ENCODE measurements at regions not wholly inside any gene's neighbourhood (a gene's known extent, or its start where the extent isn't known, plus 50 kb on each side); places are given as distances from the start of the nearest gene placed in this dataset.

DNA sequence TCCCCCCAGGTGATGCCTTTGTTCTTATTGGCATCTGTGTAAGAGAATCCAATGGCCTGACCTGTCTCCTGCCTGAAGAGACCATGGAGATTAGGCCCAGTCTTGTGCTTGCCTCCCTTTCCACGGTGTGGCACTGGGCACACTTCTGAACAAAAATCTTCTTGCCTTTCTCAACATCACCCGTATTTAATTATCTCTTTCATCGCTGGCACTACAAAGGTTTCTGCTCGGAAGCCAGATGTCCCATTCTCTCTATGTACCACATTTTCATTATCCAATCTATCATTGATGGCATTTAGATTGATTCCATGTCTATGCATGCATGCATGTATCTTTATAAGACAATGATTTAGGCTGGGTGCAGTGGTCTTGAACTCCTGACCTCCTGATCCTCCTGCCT, 74.3 kb downstream of the SLC25A15 start:
- H3K4me3 Mint-ChIP-seq: no peak overlapping the region
- H3K27me3 Mint-ChIP-seq: no peaks in the 10 kb centered on the region
- peaks cover 5% of the 10 kb centered on the region for H3K9me3 Mint-ChIP-seq
- ATAC-seq (ENCODE audit: low read depth) (no peak), DNase-seq (no peak)
- H3K36me3 Mint-ChIP-seq: peaks cover 5% of the 10 kb centered on the region
- POLR2A ChIA-PET: no interaction called here
- H3K4me1 Mint-ChIP-seq: no peaks in the 10 kb centered on the region
- H3K27ac Mint-ChIP-seq: no peak overlapping the region

DNA sequence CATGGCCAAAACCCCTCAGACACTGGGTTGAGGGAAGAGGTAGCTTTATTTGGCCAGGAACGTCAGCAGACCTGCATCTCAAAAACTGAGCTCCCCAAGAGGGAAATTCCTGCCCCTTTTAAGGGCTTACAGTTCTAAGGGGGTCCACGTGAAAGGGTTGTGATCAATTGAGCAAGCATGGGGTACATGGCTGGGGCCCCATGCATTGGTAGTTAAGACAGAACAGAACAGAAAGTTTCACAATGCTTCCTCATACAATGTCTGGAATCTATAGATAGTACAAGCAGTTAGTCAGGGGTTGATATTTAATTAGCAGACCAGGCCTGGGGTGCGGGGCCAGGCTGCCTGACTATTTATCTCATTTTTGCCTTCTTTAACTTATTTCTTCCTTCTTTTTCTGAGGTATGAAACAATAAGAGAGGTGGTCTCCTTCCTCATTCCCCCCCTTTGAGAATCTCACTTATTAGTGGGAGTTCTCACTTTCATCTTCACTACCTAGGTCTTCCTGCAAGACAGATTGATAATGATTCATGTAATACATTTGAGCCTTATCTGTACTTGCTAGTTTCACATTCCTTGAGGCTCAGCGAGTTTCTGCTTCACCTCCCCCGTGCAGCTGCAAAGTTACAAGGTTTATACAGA, 84.8 kb downstream of the SLC25A15 start:
- no peaks in the 10 kb centered on the region for H3K27me3 Mint-ChIP-seq
- H3K27ac Mint-ChIP-seq: no peak overlapping the region
- H3K36me3 Mint-ChIP-seq: peaks cover 60% of the 10 kb centered on the region
- H3K9me3 Mint-ChIP-seq: peaks cover 25% of the 10 kb centered on the region
- H3K4me1 Mint-ChIP-seq: no peaks in the 10 kb centered on the region
- no peak for DNase-seq
- POLR2A ChIA-PET: no interaction called here
- no peak overlapping the region for H3K4me3 Mint-ChIP-seq
- no peak for ATAC-seq (ENCODE audit: low read depth)

DNA sequence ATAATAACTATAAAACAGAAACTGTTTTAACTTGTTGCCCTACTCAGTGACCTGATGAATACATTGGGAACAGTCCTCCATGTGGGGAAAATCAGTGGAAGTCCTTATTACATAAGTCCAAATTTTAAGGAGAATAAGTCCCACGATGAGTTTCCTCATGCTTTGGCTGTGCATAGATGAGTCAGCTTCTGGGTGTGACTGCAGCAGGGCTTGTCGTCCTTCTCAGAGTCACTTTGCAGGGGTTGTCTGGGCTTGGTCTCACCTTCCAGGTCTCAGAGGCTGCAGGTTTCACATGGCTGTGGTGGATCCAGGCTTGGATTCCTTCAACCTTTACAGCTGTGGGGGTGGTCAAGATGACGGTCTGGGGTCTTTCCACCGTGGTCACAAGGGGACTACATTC, 85.6 kb downstream of the SLC25A15 start:
- Mint-ChIP-seq H3K36me3 (peaks cover 67% of the 10 kb centered on the region), H3K4me3 (no peak overlapping the region), H3K4me1 (no peaks in the 10 kb centered on the region), H3K9me3 (peaks cover 29% of the 10 kb centered on the region), H3K27ac (no peak overlapping the region), H3K27me3 (no peaks in the 10 kb centered on the region)
- DNase-seq: no peak
- POLR2A ChIA-PET: no interaction called here
- ATAC-seq (ENCODE audit: low read depth): no peak

DNA sequence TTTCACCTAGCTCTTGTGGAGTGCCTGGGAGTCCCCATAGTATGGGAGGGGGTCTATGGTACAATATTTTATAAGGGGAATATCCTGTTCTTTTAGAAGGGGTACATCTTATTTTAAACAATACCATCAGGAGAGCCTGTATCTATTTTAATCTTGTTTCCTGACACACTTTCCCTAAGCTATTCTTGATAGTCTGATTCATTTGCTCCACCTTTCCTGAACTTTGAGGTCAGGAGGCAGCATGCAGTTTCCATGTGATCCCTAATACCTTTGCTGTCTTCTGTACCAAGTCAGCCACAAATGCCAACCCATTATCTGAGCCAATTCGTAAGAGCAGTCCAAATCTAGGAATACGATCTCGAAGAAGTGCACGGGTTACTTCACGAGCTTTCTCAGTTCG, 86.2 kb downstream of the SLC25A15 start:
- POLR2A ChIA-PET: no interaction called here
- H3K36me3 Mint-ChIP-seq: peaks cover 69% of the 10 kb centered on the region
- DNase-seq: no peak
- H3K4me1 Mint-ChIP-seq: peaks cover 2% of the 10 kb centered on the region
- no peak for ATAC-seq (ENCODE audit: low read depth)
- no peaks in the 10 kb centered on the region for H3K27me3 Mint-ChIP-seq
- no peak overlapping the region for H3K27ac Mint-ChIP-seq
- H3K9me3 Mint-ChIP-seq: peaks cover 28% of the 10 kb centered on the region
- no peak overlapping the region for H3K4me3 Mint-ChIP-seq

DNA sequence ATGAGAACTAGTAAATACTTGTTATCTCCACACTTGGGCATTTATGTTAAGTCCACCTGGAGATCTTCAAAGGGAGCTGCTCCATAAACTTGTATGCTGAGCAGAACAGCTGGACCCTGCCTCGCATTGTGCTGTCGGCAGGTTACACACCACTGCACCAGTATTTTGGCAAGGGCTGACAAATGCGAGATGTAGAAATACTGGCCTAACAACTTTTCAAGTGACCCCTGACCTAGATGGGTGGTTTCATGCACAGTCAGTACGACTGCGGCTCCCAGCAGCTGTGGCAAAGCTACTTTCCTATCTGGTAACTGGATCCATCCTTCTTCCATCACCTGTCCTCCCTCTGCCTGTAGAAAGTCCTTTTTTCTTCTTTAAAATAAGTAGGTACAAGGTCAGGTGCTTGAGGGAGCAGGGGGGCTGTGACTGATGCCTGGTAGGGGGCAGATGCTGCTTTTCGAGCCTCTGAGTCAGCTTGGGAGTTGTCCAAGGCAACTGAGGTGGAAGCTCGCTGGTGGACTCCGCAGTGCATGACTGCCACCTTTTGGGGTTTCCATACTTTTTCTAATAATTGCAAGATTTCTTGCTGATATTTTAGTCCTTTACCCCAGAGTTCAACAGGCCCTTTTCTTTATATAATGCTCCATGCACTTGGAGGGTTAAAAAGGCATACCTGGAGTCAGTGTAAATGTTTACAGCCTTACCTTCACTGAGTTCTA, 86.8 kb downstream of the SLC25A15 start:
- H3K9me3 Mint-ChIP-seq: peaks cover 28% of the 10 kb centered on the region
- POLR2A ChIA-PET: no interaction called here

DNA sequence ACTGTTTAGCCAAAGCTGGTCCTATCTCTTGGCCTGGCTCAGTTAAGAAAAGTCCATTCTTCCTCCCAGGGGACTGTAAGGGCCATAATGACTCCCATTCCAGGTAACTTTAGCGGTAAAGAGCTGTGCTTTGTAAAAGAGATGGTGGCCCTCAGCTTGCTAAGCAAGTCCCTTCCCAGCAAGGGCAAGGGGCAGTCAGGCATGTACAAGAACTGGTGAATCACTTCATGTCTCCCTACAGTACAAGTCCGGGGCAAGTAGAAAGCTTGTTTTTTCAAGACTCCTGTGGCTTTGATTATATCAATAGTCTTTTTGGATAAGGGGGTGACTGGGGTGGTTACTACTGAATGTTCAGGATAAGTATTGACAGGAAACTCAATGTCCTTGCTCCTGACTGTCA, 88.9 kb downstream of the SLC25A15 start:
- Mint-ChIP-seq H3K9me3 (peaks cover 26% of the 10 kb centered on the region), H3K4me1 (peaks cover 19% of the 10 kb centered on the region), H3K4me3 (no peak overlapping the region), H3K27me3 (no peaks in the 10 kb centered on the region), H3K36me3 (peaks cover 69% of the 10 kb centered on the region), H3K27ac (no peak overlapping the region)
- DNase-seq: no peak
- no peak for ATAC-seq (ENCODE audit: low read depth)
- POLR2A ChIA-PET: no interaction called here

More for the DNA sequence above, 86.8 kb downstream of the SLC25A15 start:
- Mint-ChIP-seq H3K4me3 (no peak overlapping the region), H3K4me1 (peaks cover 4% of the 10 kb centered on the region), H3K27ac (no peak overlapping the region), H3K36me3 (peaks cover 72% of the 10 kb centered on the region), H3K27me3 (no peaks in the 10 kb centered on the region)
- ATAC-seq (ENCODE audit: low read depth): no peak
- no peak for DNase-seq

DNA sequence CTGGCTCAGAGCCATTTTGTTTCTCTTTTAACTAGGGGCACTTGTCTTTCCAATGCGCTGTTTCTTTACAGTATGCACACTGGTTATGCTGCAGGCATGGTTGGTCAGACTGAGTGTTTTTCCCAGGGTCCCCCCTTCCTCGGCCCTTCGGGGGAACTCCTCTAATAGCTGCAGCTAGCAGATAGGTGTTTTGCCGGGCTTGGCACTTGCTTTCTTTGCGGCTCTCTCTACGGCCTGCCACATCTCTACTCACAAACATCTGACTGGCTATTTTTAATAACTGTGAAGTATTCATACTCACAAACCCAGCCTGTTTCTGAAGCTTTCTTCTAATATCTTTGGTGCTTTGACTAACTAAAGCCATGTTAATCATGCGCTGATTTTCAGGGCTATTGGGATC, 89.4 kb downstream of the SLC25A15 start:
- peaks cover 23% of the 10 kb centered on the region for H3K9me3 Mint-ChIP-seq
- H3K4me3 Mint-ChIP-seq: no peak overlapping the region
- peaks cover 64% of the 10 kb centered on the region for H3K36me3 Mint-ChIP-seq
- DNase-seq: no peak
- H3K27ac Mint-ChIP-seq: no peak overlapping the region
- no peak for ATAC-seq (ENCODE audit: low read depth)
- no peaks in the 10 kb centered on the region for H3K27me3 Mint-ChIP-seq
- POLR2A ChIA-PET: no interaction called here
- H3K4me1 Mint-ChIP-seq: peaks cover 19% of the 10 kb centered on the region

All from activated naive CD8-positive, alpha-beta T cell treated with anti-CD3 and anti-CD28 coated beads, Interleukin-2, amount 10 ng/mL, durations not matched to agents 7 days and 5 days (primary cell).